OCI-LY1 (cell line): ENCODE measurements at regions not wholly inside any gene's neighbourhood (a gene's known extent, or its start where the extent isn't known, plus 50 kb on each side); places are given as distances from the start of the nearest gene placed in this dataset.

ENCODE experiments used
- H2AFZ ChIP-seq: fragments of 200-600 bp; sonication (generic), shearing (Covaris generic); 2 replicates; pipeline ENCODE4 v1.6.0; 2014; ENCODE audit warnings: antibody characterized with exemption, mild to moderate bottlenecking, low read length
- H3F3A ChIP-seq: fragments of 200-600 bp; sonication (generic), shearing (Covaris generic); 2 replicates; pipeline ENCODE4 v1.6.0; 2014; ENCODE audit warnings: mild to moderate bottlenecking, antibody characterized with exemption, low read length, moderate library complexity; ENCODE audit not compliant: insufficient read depth
- H3K27ac ChIP-seq: fragments of 200-600 bp; sonication (generic); 2 replicates; pipeline ENCODE4 v1.5.1; 2014; ENCODE audit warnings: low read length, mixed run types, mild to moderate bottlenecking, low read depth; ENCODE audit not compliant: poor library complexity, severe bottlenecking
- H3K27me3 ChIP-seq: fragments of 200-600 bp; sonication (generic); 2 replicates; pipeline ENCODE4 v1.6.0; 2014; ENCODE audit warnings: antibody characterized with exemption, mild to moderate bottlenecking, low read length, moderate library complexity; ENCODE audit not compliant: insufficient read depth
- H3K36me3 ChIP-seq: fragments of 200-600 bp; sonication (generic); 2 replicates; pipeline ENCODE4 v1.6.1; 2014; ENCODE audit warnings: mild to moderate bottlenecking, antibody characterized with exemption, low read length, moderate library complexity, mixed read lengths; ENCODE audit not compliant: insufficient read depth
- H3K4me1 ChIP-seq: fragments of 200-600 bp; sonication (generic); 2 replicates; pipeline ENCODE4 v1.5.1; 2014; ENCODE audit warnings: mild to moderate bottlenecking, low read length, moderate library complexity; ENCODE audit not compliant: insufficient read depth, severe bottlenecking
- H3K4me2 ChIP-seq: fragments of 200-600 bp; sonication (generic), shearing (Covaris generic); 2 replicates; pipeline ENCODE4 v1.6.1; 2014; ENCODE audit warnings: low read length
- H3K4me3 ChIP-seq: fragments of 200-600 bp; sonication (generic); 2 replicates; pipeline ENCODE4 v1.5.1; 2014; ENCODE audit warnings: low read length, low read depth, mild to moderate bottlenecking, mixed read lengths; ENCODE audit not compliant: poor library complexity, severe bottlenecking
- H3K79me2 ChIP-seq: fragments of 200-600 bp; shearing (Covaris generic); 2 replicates; pipeline ENCODE4 v1.6.1; 2016; ENCODE audit warnings: mixed run types, low read length, mixed read lengths; ENCODE audit not compliant: insufficient read depth
- H3K9ac ChIP-seq: fragments of 200-600 bp; sonication (generic), shearing (Covaris generic); 2 replicates; pipeline ENCODE4 v1.6.1; 2014; ENCODE audit warnings: mild to moderate bottlenecking, low read length, mixed read lengths
- H3K9me2 ChIP-seq: fragments of 200-600 bp; sonication (generic), shearing (Covaris generic); 2 replicates; pipeline ENCODE4 v1.6.1; 2014; ENCODE audit warnings: low read depth, mild to moderate bottlenecking, low read length, mixed read lengths
- H3K9me3 ChIP-seq: fragments of 200-600 bp; shearing (Covaris generic); 2 replicates; pipeline ENCODE4 v1.6.1; 2014; ENCODE audit warnings: low read length, mixed read lengths
- H4K20me1 ChIP-seq: fragments of 200-600 bp; sonication (generic), shearing (Covaris generic); 2 replicates; pipeline ENCODE4 v1.6.0; 2016; ENCODE audit warnings: mild to moderate bottlenecking, low read length; ENCODE audit not compliant: insufficient read depth
- EZH2 ChIP-seq: fragments of 200-600 bp; sonication (generic), shearing (Covaris generic); IDR thresholded peaks from 2 replicates; pipeline ENCODE4 v1.8.0; 2017; ENCODE audit warnings: borderline replicate concordance, mixed run types, mild to moderate bottlenecking, antibody characterized with exemption, low read length, moderate library complexity, mixed read lengths
- TF ChIP-seq, protein P1 (sequence below): fragments of 200-600 bp; sonication (generic), shearing (Covaris generic); IDR thresholded peaks from 2 replicates; pipeline ENCODE4 v1.5.1; 2017; ENCODE audit warnings: mild to moderate bottlenecking, antibody characterized with exemption, low read length, moderate library complexity, mixed read lengths

DNA sequence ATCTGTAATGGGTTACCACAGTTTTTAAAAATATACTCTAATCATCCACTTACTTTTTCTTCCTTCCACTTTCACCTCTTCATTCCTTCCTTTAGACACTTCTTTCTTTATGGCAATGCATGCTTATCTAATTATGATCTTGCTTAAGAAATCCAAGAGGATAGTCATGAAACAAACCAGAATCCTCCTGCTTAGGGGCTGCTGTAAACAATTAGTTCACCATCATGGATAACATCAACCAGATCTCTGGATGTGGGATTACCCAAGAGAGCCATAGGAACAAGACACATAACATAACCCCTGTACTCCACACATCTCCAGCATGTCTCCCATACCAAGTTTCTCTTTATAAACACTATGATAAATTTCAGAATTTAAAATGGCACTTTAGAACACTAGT is 713.4 kb upstream of the PTPRD start:
- Histone ChIP-seq H3K79me2 (no peaks in the 10 kb centered on the region), H3K4me3 (no peak overlapping the region), H3K36me3 (no peaks in the 10 kb centered on the region), H3K9ac (no peak overlapping the region), H2AFZ (no peak overlapping the region), H3K27me3 (no peaks in the 10 kb centered on the region), H3K4me2 (no peak overlapping the region), H3K9me3 (no peaks in the 10 kb centered on the region), H3K4me1 (no peaks in the 10 kb centered on the region), H4K20me1 (no peaks in the 10 kb centered on the region), H3F3A (no peaks in the 10 kb centered on the region), H3K27ac (no peak overlapping the region), H3K9me2 (no peaks in the 10 kb centered on the region)
- no peak for TF ChIP-seq EZH2
- TF ChIP-seq, protein P1, sequence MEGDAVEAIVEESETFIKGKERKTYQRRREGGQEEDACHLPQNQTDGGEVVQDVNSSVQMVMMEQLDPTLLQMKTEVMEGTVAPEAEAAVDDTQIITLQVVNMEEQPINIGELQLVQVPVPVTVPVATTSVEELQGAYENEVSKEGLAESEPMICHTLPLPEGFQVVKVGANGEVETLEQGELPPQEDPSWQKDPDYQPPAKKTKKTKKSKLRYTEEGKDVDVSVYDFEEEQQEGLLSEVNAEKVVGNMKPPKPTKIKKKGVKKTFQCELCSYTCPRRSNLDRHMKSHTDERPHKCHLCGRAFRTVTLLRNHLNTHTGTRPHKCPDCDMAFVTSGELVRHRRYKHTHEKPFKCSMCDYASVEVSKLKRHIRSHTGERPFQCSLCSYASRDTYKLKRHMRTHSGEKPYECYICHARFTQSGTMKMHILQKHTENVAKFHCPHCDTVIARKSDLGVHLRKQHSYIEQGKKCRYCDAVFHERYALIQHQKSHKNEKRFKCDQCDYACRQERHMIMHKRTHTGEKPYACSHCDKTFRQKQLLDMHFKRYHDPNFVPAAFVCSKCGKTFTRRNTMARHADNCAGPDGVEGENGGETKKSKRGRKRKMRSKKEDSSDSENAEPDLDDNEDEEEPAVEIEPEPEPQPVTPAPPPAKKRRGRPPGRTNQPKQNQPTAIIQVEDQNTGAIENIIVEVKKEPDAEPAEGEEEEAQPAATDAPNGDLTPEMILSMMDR: no peak

- TF ChIP-seq EZH2: no peak
- TF ChIP-seq, protein P1: no peak
- Histone ChIP-seq H3K27ac (no peak overlapping the region), H3K9ac (no peak overlapping the region), H3K27me3 (no peaks in the 10 kb centered on the region), H3K9me3 (no peaks in the 10 kb centered on the region), H3K9me2 (no peaks in the 10 kb centered on the region), H3F3A (no peaks in the 10 kb centered on the region), H2AFZ (no peak overlapping the region), H3K36me3 (no peaks in the 10 kb centered on the region), H3K4me2 (no peak overlapping the region), H3K79me2 (no peaks in the 10 kb centered on the region), H3K4me3 (no peak overlapping the region), H3K4me1 (no peaks in the 10 kb centered on the region), H4K20me1 (no peaks in the 10 kb centered on the region)
Observed at GRCh38 chr9:11328326-11328725, 715.5 kb upstream of the PTPRD start.

DNA sequence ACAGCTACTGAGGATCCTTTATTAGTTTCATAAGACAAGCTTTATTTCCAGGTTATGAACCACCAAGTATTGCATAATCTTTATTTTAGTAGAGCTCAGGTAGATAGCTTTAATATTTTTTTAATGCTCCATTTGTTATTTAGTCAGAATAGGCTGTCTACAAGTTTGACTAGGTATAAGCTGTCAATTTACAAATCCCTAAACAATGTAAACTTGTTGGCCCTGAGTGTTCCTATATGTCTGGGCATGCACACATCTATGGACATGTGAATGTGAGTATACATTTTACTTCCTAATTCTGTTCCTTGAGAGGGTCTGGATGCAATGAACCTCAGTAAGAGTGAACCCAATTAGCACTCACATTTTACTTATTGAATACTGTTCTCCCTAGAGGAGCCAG is 722.2 kb upstream of the PTPRD start:
- Histone ChIP-seq H4K20me1 (no peaks in the 10 kb centered on the region), H3K4me3 (no peak overlapping the region), H2AFZ (no peak overlapping the region), H3K36me3 (no peaks in the 10 kb centered on the region), H3K4me2 (no peak overlapping the region), H3K79me2 (no peaks in the 10 kb centered on the region), H3K27me3 (no peaks in the 10 kb centered on the region), H3K9me3 (no peaks in the 10 kb centered on the region), H3K27ac (no peak overlapping the region), H3F3A (no peaks in the 10 kb centered on the region), H3K9me2 (no peaks in the 10 kb centered on the region), H3K4me1 (no peaks in the 10 kb centered on the region), H3K9ac (no peak overlapping the region)
- TF ChIP-seq, protein P1: no peak
- TF ChIP-seq EZH2: no peak
